ENCODE measurements at regions not wholly inside any gene's neighbourhood (a gene's known extent, or its start where the extent isn't known, plus 50 kb on each side); places are given as distances from the start of the nearest gene placed in this dataset.

GRCh38 chr12:125530876-125531275 is 465.6 kb downstream of the AACS start:
- TF ChIP-seq CTCF (IDR thresholded peaks at IDR 0.05), result no peak
- H3K27ac Mint-ChIP-seq (ENCODE audit: unreplicated experiment), result no peak overlapping the region
- H3K4me3 Mint-ChIP-seq (ENCODE audit: unreplicated experiment), result no peak overlapping the region
- no peaks in the 10 kb centered on the region for H3K4me1 Mint-ChIP-seq (ENCODE audit: unreplicated experiment)
- no peaks in the 10 kb centered on the region for H3K9me3 Mint-ChIP-seq (ENCODE audit: unreplicated experiment)
- H3K36me3 Mint-ChIP-seq (ENCODE audit: unreplicated experiment), result no peaks in the 10 kb centered on the region
- no peak for DNase-seq (ENCODE audit: extremely low spot score, unreplicated experiment)
- H3K27me3 Mint-ChIP-seq (ENCODE audit: unreplicated experiment), result no peaks in the 10 kb centered on the region

- Mint-ChIP-seq H3K4me3 (ENCODE audit: unreplicated experiment) (no peak overlapping the region), H3K36me3 (ENCODE audit: unreplicated experiment) (no peaks in the 10 kb centered on the region), H3K4me1 (ENCODE audit: unreplicated experiment) (no peaks in the 10 kb centered on the region), H3K27me3 (ENCODE audit: unreplicated experiment) (no peaks in the 10 kb centered on the region), H3K27ac (ENCODE audit: unreplicated experiment) (no peak overlapping the region), H3K9me3 (ENCODE audit: unreplicated experiment) (no peaks in the 10 kb centered on the region)
- DNase-seq (ENCODE audit: extremely low spot score, unreplicated experiment), result no peak
- no peak for TF ChIP-seq CTCF (IDR thresholded peaks at IDR 0.05)
Observed at GRCh38 chr12:125531574-125531973, 466.3 kb downstream of the AACS start.

- DNase-seq (ENCODE audit: extremely low spot score, unreplicated experiment), result no peak
- Mint-ChIP-seq H3K4me1 (ENCODE audit: unreplicated experiment) (no peaks in the 10 kb centered on the region), H3K36me3 (ENCODE audit: unreplicated experiment) (no peaks in the 10 kb centered on the region), H3K9me3 (ENCODE audit: unreplicated experiment) (no peaks in the 10 kb centered on the region), H3K27ac (ENCODE audit: unreplicated experiment) (no peak overlapping the region), H3K27me3 (ENCODE audit: unreplicated experiment) (no peaks in the 10 kb centered on the region), H3K4me3 (ENCODE audit: unreplicated experiment) (no peak overlapping the region)
- peak; percentile 77 for TF ChIP-seq CTCF (IDR thresholded peaks at IDR 0.05)
Observed at GRCh38 chr12:125533434-125534029, 468.3 kb downstream of the AACS start.

GRCh38 chr12:125538401-125539199 is 473.4 kb downstream of the AACS start:
- no peak overlapping the region for H3K4me3 Mint-ChIP-seq (ENCODE audit: unreplicated experiment)
- DNase-seq (ENCODE audit: extremely low spot score, unreplicated experiment), result no peak
- TF ChIP-seq CTCF (IDR thresholded peaks at IDR 0.05), result no peak
- H3K9me3 Mint-ChIP-seq (ENCODE audit: unreplicated experiment), result peaks cover 28% of the 10 kb centered on the region
- H3K4me1 Mint-ChIP-seq (ENCODE audit: unreplicated experiment), result no peaks in the 10 kb centered on the region
- H3K27me3 Mint-ChIP-seq (ENCODE audit: unreplicated experiment), result no peaks in the 10 kb centered on the region
- H3K36me3 Mint-ChIP-seq (ENCODE audit: unreplicated experiment), result no peaks in the 10 kb centered on the region
- H3K27ac Mint-ChIP-seq (ENCODE audit: unreplicated experiment), result no peak overlapping the region

GRCh38 chr12:125540580-125541204 is 475.5 kb downstream of the AACS start:
- H3K9me3 Mint-ChIP-seq (ENCODE audit: unreplicated experiment), result peaks cover 39% of the 10 kb centered on the region
- DNase-seq (ENCODE audit: extremely low spot score, unreplicated experiment), result no peak
- H3K27ac Mint-ChIP-seq (ENCODE audit: unreplicated experiment), result no peak overlapping the region
- H3K36me3 Mint-ChIP-seq (ENCODE audit: unreplicated experiment), result no peaks in the 10 kb centered on the region
- H3K27me3 Mint-ChIP-seq (ENCODE audit: unreplicated experiment), result no peaks in the 10 kb centered on the region
- no peak for TF ChIP-seq CTCF (IDR thresholded peaks at IDR 0.05)
- H3K4me1 Mint-ChIP-seq (ENCODE audit: unreplicated experiment), result no peaks in the 10 kb centered on the region
- H3K4me3 Mint-ChIP-seq (ENCODE audit: unreplicated experiment), result no peak overlapping the region

Measured in osteocyte (in vitro differentiated cells).